OCI-LY1 (cell line): ENCODE measurements at regions not wholly inside any gene's neighbourhood (a gene's known extent, or its start where the extent isn't known, plus 50 kb on each side); places are given as distances from the start of the nearest gene placed in this dataset.

Experiments
- H2AFZ ChIP-seq: fragments of 200-600 bp; sonication (generic), shearing (Covaris generic); 2 replicates; pipeline ENCODE4 v1.6.0; 2014; ENCODE audit warnings: antibody characterized with exemption, mild to moderate bottlenecking, low read length
- H3F3A ChIP-seq: fragments of 200-600 bp; sonication (generic), shearing (Covaris generic); 2 replicates; pipeline ENCODE4 v1.6.0; 2014; ENCODE audit warnings: mild to moderate bottlenecking, antibody characterized with exemption, low read length, moderate library complexity; ENCODE audit not compliant: insufficient read depth
- H3K27ac ChIP-seq: fragments of 200-600 bp; sonication (generic); 2 replicates; pipeline ENCODE4 v1.5.1; 2014; ENCODE audit warnings: low read length, mixed run types, mild to moderate bottlenecking, low read depth; ENCODE audit not compliant: poor library complexity, severe bottlenecking
- H3K27me3 ChIP-seq: fragments of 200-600 bp; sonication (generic); 2 replicates; pipeline ENCODE4 v1.6.0; 2014; ENCODE audit warnings: antibody characterized with exemption, mild to moderate bottlenecking, low read length, moderate library complexity; ENCODE audit not compliant: insufficient read depth
- H3K36me3 ChIP-seq: fragments of 200-600 bp; sonication (generic); 2 replicates; pipeline ENCODE4 v1.6.1; 2014; ENCODE audit warnings: mild to moderate bottlenecking, antibody characterized with exemption, low read length, moderate library complexity, mixed read lengths; ENCODE audit not compliant: insufficient read depth
- H3K4me1 ChIP-seq: fragments of 200-600 bp; sonication (generic); 2 replicates; pipeline ENCODE4 v1.5.1; 2014; ENCODE audit warnings: mild to moderate bottlenecking, low read length, moderate library complexity; ENCODE audit not compliant: insufficient read depth, severe bottlenecking
- H3K4me2 ChIP-seq: fragments of 200-600 bp; sonication (generic), shearing (Covaris generic); 2 replicates; pipeline ENCODE4 v1.6.1; 2014; ENCODE audit warnings: low read length
- H3K4me3 ChIP-seq: fragments of 200-600 bp; sonication (generic); 2 replicates; pipeline ENCODE4 v1.5.1; 2014; ENCODE audit warnings: low read length, low read depth, mild to moderate bottlenecking, mixed read lengths; ENCODE audit not compliant: poor library complexity, severe bottlenecking
- H3K79me2 ChIP-seq: fragments of 200-600 bp; shearing (Covaris generic); 2 replicates; pipeline ENCODE4 v1.6.1; 2016; ENCODE audit warnings: mixed run types, low read length, mixed read lengths; ENCODE audit not compliant: insufficient read depth
- H3K9ac ChIP-seq: fragments of 200-600 bp; sonication (generic), shearing (Covaris generic); 2 replicates; pipeline ENCODE4 v1.6.1; 2014; ENCODE audit warnings: mild to moderate bottlenecking, low read length, mixed read lengths
- H3K9me2 ChIP-seq: fragments of 200-600 bp; sonication (generic), shearing (Covaris generic); 2 replicates; pipeline ENCODE4 v1.6.1; 2014; ENCODE audit warnings: low read depth, mild to moderate bottlenecking, low read length, mixed read lengths
- H3K9me3 ChIP-seq: fragments of 200-600 bp; shearing (Covaris generic); 2 replicates; pipeline ENCODE4 v1.6.1; 2014; ENCODE audit warnings: low read length, mixed read lengths
- H4K20me1 ChIP-seq: fragments of 200-600 bp; sonication (generic), shearing (Covaris generic); 2 replicates; pipeline ENCODE4 v1.6.0; 2016; ENCODE audit warnings: mild to moderate bottlenecking, low read length; ENCODE audit not compliant: insufficient read depth
- CTCF ChIP-seq: fragments of 200-600 bp; sonication (generic), shearing (Covaris generic); IDR thresholded peaks from 2 replicates; pipeline ENCODE4 v1.5.1; 2017; ENCODE audit warnings: mild to moderate bottlenecking, antibody characterized with exemption, low read length, moderate library complexity, mixed read lengths
- EZH2 ChIP-seq: fragments of 200-600 bp; sonication (generic), shearing (Covaris generic); IDR thresholded peaks from 2 replicates; pipeline ENCODE4 v1.8.0; 2017; ENCODE audit warnings: borderline replicate concordance, mixed run types, mild to moderate bottlenecking, antibody characterized with exemption, low read length, moderate library complexity, mixed read lengths

GRCh38 chr10:44818041-44818649 is 93.0 kb upstream of the TMEM72 start:
- Histone ChIP-seq H3K9me2 (no peaks in the 10 kb centered on the region), H3K27me3 (no peaks in the 10 kb centered on the region), H3K9me3 (no peaks in the 10 kb centered on the region), H3F3A (no peaks in the 10 kb centered on the region), H2AFZ (no peak overlapping the region), H3K4me3 (no peak overlapping the region), H3K4me2 (no peak overlapping the region), H3K4me1 (no peaks in the 10 kb centered on the region), H3K9ac (no peak overlapping the region), H3K36me3 (no peaks in the 10 kb centered on the region), H3K79me2 (no peaks in the 10 kb centered on the region), H3K27ac (no peak overlapping the region), H4K20me1 (no peaks in the 10 kb centered on the region)
- TF ChIP-seq EZH2 (no peak), CTCF (no peak)

- H3K4me3 ChIP-seq = no peak overlapping the region
- TF ChIP-seq CTCF (no peak), EZH2 (no peak)
- H3K4me1 ChIP-seq = no peaks in the 10 kb centered on the region
- no peaks in the 10 kb centered on the region for H3K27me3 ChIP-seq
- no peaks in the 10 kb centered on the region for H3K9me2 ChIP-seq
- H3F3A ChIP-seq = no peaks in the 10 kb centered on the region
- H3K27ac ChIP-seq = no peak overlapping the region
- no peaks in the 10 kb centered on the region for H3K9me3 ChIP-seq
- H3K4me2 ChIP-seq = no peak overlapping the region
- no peaks in the 10 kb centered on the region for H3K79me2 ChIP-seq
- H3K9ac ChIP-seq = no peak overlapping the region
- H4K20me1 ChIP-seq = no peaks in the 10 kb centered on the region
- H2AFZ ChIP-seq = no peak overlapping the region
- no peaks in the 10 kb centered on the region for H3K36me3 ChIP-seq
Observed at GRCh38 chr10:44818701-44819127, 92.4 kb upstream of the TMEM72 start.

GRCh38 chr10:44820094-44820493 is 91.0 kb upstream of the TMEM72 start:
- Histone ChIP-seq H3F3A (no peaks in the 10 kb centered on the region), H3K9me3 (no peaks in the 10 kb centered on the region), H2AFZ (no peak overlapping the region), H4K20me1 (no peaks in the 10 kb centered on the region), H3K4me2 (no peak overlapping the region), H3K27me3 (no peaks in the 10 kb centered on the region), H3K4me1 (no peaks in the 10 kb centered on the region), H3K4me3 (no peak overlapping the region), H3K9me2 (no peaks in the 10 kb centered on the region), H3K9ac (no peak overlapping the region), H3K36me3 (no peaks in the 10 kb centered on the region), H3K27ac (no peak overlapping the region), H3K79me2 (no peaks in the 10 kb centered on the region)
- no peak for TF ChIP-seq CTCF
- TF ChIP-seq EZH2 = no peak
